CD14-positive monocyte (primary cell): ENCODE measurements at regions not wholly inside any gene's neighbourhood (a gene's known extent, or its start where the extent isn't known, plus 50 kb on each side); places are given as distances from the start of the nearest gene placed in this dataset.

Source experiments
- DNase-seq, 3 donors: peaks; one replicate each; pipeline ENCODE4 v3.0.0-alpha.2; 2011 to 2022
- H2AFZ ChIP-seq: 2 replicates; pipeline ENCODE4 v1.6.0; 2012; ENCODE audit warnings: mild to moderate bottlenecking, low read depth, low read length, inconsistent platforms; ENCODE audit not compliant: insufficient read depth, poor library complexity, severe bottlenecking
- H3K27ac ChIP-seq, 2 donors: 1 replicate in 1 of 2; 2 replicates in 1 of 2; pipeline ENCODE4 v1.5.1; 2012 to 2013; ENCODE audit warnings: low read length in 2 of 2, control low read depth in 1 of 2, inconsistent platforms in 1 of 2, low read depth in 1 of 2, mild to moderate bottlenecking in 1 of 2
- H3K27me3 ChIP-seq, 2 donors: one replicate each; pipeline versions ENCODE4 v1.6.0 to v1.6.1; 2011 to 2013; ENCODE audit warnings: low read length in 2 of 2; ENCODE audit not compliant: control insufficient read depth in 2 of 2, insufficient read depth in 2 of 2
- H3K36me3 ChIP-seq, 2 donors: replicated peaks in 1 of 2; 1 replicate in 1 of 2; 2 replicates in 1 of 2; pipeline versions ENCODE4 v1.5.1 to v1.6.1; 2012 to 2013; ENCODE audit warnings: low read length in 2 of 2, control low read depth in 1 of 2, inconsistent platforms in 1 of 2, mild to moderate bottlenecking in 1 of 2; ENCODE audit not compliant: insufficient read depth in 2 of 2, control insufficient read depth in 1 of 2
- H3K4me1 ChIP-seq, 2 donors: 1 replicate in 1 of 2; 2 replicates in 1 of 2; pipeline versions ENCODE4 v1.5.1 to v1.6.1; 2012 to 2013; ENCODE audit warnings: low read length in 2 of 2, control low read depth in 1 of 2, inconsistent platforms in 1 of 2, mild to moderate bottlenecking in 1 of 2, moderate library complexity in 1 of 2; ENCODE audit not compliant: insufficient read depth in 2 of 2, control insufficient read depth in 1 of 2
- H3K4me2 ChIP-seq: replicated peaks from 2 replicates; pipeline ENCODE3; 2012; ENCODE audit warnings: low read length, moderate library complexity, mild to moderate bottlenecking; ENCODE audit not compliant: poor library complexity, severe bottlenecking; ENCODE audit errors: extremely low read depth
- H3K4me3 ChIP-seq, 3 experiments: fragments of 200-600 bp in 1 of 3; sonication (generic) in 1 of 3; replicated peaks in 1 of 3; 1 replicate in 2 of 3; 2 replicates in 1 of 3; pipeline ENCODE4 v1.5.1; 2011 to 2013; ENCODE audit warnings: low read length in 3 of 3, mild to moderate bottlenecking in 3 of 3, control low read depth in 2 of 3, low read depth in 2 of 3, inconsistent platforms in 1 of 3, moderate library complexity in 1 of 3
- H3K79me2 ChIP-seq: 2 replicates; pipeline ENCODE4 v1.6.0; 2012; ENCODE audit warnings: mild to moderate bottlenecking, control low read depth, inconsistent platforms, low read length, moderate library complexity; ENCODE audit not compliant: insufficient read depth
- H3K9ac ChIP-seq: 2 replicates; pipeline ENCODE4 v1.6.0; 2017; ENCODE audit warnings: low read length, mild to moderate bottlenecking; ENCODE audit not compliant: insufficient read depth, poor library complexity, severe bottlenecking
- H3K9me3 ChIP-seq, 2 donors: replicated peaks in 1 of 2; 1 replicate in 1 of 2; 2 replicates in 1 of 2; pipeline versions ENCODE4 v1.5.1 to v1.6.1; 2012 to 2013; ENCODE audit warnings: low read length in 2 of 2, control low read depth in 1 of 2; ENCODE audit not compliant: control insufficient read depth in 1 of 2, insufficient read depth in 1 of 2
- H4K20me1 ChIP-seq: 2 replicates; pipeline ENCODE4 v1.6.0; 2012; ENCODE audit warnings: mild to moderate bottlenecking, low read length, control low read depth, moderate library complexity; ENCODE audit not compliant: insufficient read depth
- H3K27ac Mint-ChIP-seq, 7 donors: one replicate each; pipeline ENCODE4 v1.8.0; 2020; ENCODE audit warnings: mild to moderate bottlenecking in 7 of 7, mixed read lengths in 7 of 7, moderate library complexity in 6 of 7, inconsistent platforms in 2 of 7
- H3K27me3 Mint-ChIP-seq, 3 donors: one replicate each; pipeline ENCODE4 v1.8.0; 2021 to 2022; ENCODE audit warnings: low read depth in 3 of 3, mild to moderate bottlenecking in 3 of 3, mixed read lengths in 3 of 3, moderate library complexity in 3 of 3, inconsistent platforms in 1 of 3
- H3K36me3 Mint-ChIP-seq, 2 donors: one replicate each; pipeline ENCODE4 v1.8.0; 2020; ENCODE audit warnings: mixed read lengths in 2 of 2, inconsistent platforms in 1 of 2, mild to moderate bottlenecking in 1 of 2
- H3K4me1 Mint-ChIP-seq: one replicate; pipeline ENCODE4 v1.8.0; 2020; ENCODE audit warnings: mild to moderate bottlenecking, mixed read lengths
- H3K4me3 Mint-ChIP-seq, 2 donors: one replicate each; pipeline ENCODE4 v1.8.0; 2020; ENCODE audit warnings: mild to moderate bottlenecking in 2 of 2, mixed read lengths in 2 of 2, moderate library complexity in 1 of 2
- H3K9me3 Mint-ChIP-seq, 7 donors: one replicate each; pipeline ENCODE4 v1.8.0; 2020 to 2022; ENCODE audit warnings: mixed read lengths in 7 of 7, mild to moderate bottlenecking in 6 of 7, moderate library complexity in 6 of 7, inconsistent platforms in 2 of 7
- intact Hi-C, 2 donors: fragments of 100-400 bp; cut with micrococcal nuclease; formaldehyde crosslinking; loops; one replicate each; pipeline versions ENCODE4 v1.15.0 to v1.15.1; 2023
- TF ChIP-seq, protein P1 (sequence below): fragments of 200-600 bp; IDR thresholded peaks from one replicate; pipeline ENCODE4 v1.8.0; 2022; ENCODE audit warnings: antibody characterized with exemption, mild to moderate bottlenecking

DNA sequence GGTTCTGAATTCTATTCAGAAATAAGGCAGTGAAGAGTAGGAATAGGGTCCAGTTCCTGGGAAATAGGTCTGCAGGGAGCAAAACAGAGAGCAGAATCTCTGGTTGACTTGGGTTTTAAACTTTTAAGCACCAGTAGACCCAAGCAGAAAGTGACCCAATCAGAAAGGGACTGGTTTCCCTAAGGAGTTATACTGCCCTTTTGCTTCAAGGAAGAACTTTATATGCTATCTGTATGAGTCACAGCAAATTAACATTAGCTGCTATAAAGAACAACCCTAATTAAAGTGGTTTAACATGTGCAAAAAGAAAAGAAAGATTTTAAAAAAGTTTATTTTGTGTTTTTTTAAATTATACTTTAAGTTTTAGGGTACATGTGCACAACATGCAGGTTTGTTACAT, 263.6 kb upstream of the EMCN start:
- no peak overlapping the region for H3K4me2 ChIP-seq
- H3K9me3 ChIP-seq, result peaks cover 0 to 11% of the 10 kb centered on the region in 2 donors
- peaks cover 0 to 3% (median 0%) of the 10 kb centered on the region in 3 donors for H3K27me3 Mint-ChIP-seq
- intact Hi-C loops, result no loop called here
- no peak overlapping the region for H3K4me3 ChIP-seq
- H3K79me2 ChIP-seq, result no peaks in the 10 kb centered on the region
- H3K27ac ChIP-seq, result no peak overlapping the region
- no peaks in the 10 kb centered on the region for H3K27me3 ChIP-seq
- peaks cover 7 to 15% of the 10 kb centered on the region in 2 donors for H3K4me1 ChIP-seq
- H4K20me1 ChIP-seq, result no peaks in the 10 kb centered on the region
- no peak overlapping the region for H3K9ac ChIP-seq
- no peak overlapping the region for H3K27ac Mint-ChIP-seq
- H3K4me1 Mint-ChIP-seq, result peaks cover 19% of the 10 kb centered on the region
- DNase-seq, result no peak
- no peaks in the 10 kb centered on the region for H3K36me3 Mint-ChIP-seq
- no peaks in the 10 kb centered on the region for H3K36me3 ChIP-seq
- TF ChIP-seq, protein P1, sequence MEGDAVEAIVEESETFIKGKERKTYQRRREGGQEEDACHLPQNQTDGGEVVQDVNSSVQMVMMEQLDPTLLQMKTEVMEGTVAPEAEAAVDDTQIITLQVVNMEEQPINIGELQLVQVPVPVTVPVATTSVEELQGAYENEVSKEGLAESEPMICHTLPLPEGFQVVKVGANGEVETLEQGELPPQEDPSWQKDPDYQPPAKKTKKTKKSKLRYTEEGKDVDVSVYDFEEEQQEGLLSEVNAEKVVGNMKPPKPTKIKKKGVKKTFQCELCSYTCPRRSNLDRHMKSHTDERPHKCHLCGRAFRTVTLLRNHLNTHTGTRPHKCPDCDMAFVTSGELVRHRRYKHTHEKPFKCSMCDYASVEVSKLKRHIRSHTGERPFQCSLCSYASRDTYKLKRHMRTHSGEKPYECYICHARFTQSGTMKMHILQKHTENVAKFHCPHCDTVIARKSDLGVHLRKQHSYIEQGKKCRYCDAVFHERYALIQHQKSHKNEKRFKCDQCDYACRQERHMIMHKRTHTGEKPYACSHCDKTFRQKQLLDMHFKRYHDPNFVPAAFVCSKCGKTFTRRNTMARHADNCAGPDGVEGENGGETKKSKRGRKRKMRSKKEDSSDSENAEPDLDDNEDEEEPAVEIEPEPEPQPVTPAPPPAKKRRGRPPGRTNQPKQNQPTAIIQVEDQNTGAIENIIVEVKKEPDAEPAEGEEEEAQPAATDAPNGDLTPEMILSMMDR, result no peak
- no peak overlapping the region for H3K4me3 Mint-ChIP-seq
- H2AFZ ChIP-seq, result no peak overlapping the region
- peaks cover 1 to 20% (median 4%) of the 10 kb centered on the region in 7 donors for H3K9me3 Mint-ChIP-seq

DNA sequence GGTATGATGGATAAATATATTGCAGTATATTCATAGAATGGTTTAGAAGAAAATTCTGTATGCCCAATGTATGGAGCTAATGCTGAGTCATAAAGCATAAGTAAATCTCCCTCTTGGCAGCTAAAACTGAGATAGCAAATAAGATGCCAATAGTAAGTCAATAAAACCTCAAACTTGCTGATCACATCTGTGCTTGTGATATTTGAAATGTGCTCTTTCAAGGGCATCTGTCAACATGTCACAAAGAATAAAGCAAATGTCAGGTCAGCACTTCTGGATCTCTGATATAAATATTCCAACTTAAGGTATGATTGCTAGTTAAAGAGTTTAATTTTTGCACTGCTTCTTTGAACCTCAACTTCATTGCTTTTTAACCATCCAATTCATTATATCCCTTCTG, 262.3 kb upstream of the EMCN start:
- H3K36me3 Mint-ChIP-seq, result no peaks in the 10 kb centered on the region
- H3K4me1 Mint-ChIP-seq, result peaks cover 19% of the 10 kb centered on the region
- Histone ChIP-seq H2AFZ (no peak overlapping the region), H3K4me1 (peaks cover 7 to 15% of the 10 kb centered on the region in 2 donors), H3K4me3 (no peak overlapping the region), H3K4me2 (no peak overlapping the region), H3K27me3 (no peaks in the 10 kb centered on the region), H3K27ac (no peak overlapping the region), H3K79me2 (no peaks in the 10 kb centered on the region), H4K20me1 (no peaks in the 10 kb centered on the region), H3K9ac (no peak overlapping the region), H3K36me3 (no peaks in the 10 kb centered on the region), H3K9me3 (peaks cover 0 to 15% of the 10 kb centered on the region in 2 donors)
- H3K9me3 Mint-ChIP-seq, result peaks cover 2 to 24% (median 6%) of the 10 kb centered on the region in 7 donors
- H3K27ac Mint-ChIP-seq, result no peak overlapping the region
- H3K4me3 Mint-ChIP-seq, result no peak overlapping the region
- intact Hi-C loops, result no loop called here
- no peak for DNase-seq
- H3K27me3 Mint-ChIP-seq, result peaks cover 0 to 3% (median 0%) of the 10 kb centered on the region in 3 donors
- TF ChIP-seq, protein P1, result no peak
